ENCODE measurements at regions not wholly inside any gene's neighbourhood (a gene's known extent, or its start where the extent isn't known, plus 50 kb on each side); places are given as distances from the start of the nearest gene placed in this dataset.

DNA sequence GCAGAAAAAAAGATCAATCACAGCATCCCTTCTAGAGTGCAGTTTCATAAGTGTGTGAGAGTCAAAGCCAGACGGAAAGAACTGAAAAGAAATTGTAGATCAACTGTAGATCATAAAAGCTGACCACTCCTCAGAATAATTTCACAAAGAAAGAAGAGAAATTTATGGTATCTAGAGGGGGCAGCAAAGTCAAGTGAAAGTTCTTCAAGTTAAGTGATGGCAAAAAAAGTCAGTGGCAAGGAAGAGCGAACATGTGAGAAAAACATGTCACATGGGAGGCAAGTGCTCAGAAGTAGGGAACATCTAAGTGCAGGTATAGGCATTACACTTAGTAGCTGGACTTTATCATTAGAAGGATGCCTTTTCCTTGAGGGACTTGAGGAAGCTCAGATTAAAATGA, 245.1 kb upstream of the ISL1 start:
- Histone ChIP-seq H3F3A (ENCODE audit: insufficient read depth, low read length) (no peaks in the 10 kb centered on the region), H3K36me3 (ENCODE audit: insufficient read depth, low read length) (no peaks in the 10 kb centered on the region), H3K4me2 (ENCODE audit: low read length) (no peak overlapping the region), H3K27me3 (ENCODE audit: insufficient read depth, low read length) (no peaks in the 10 kb centered on the region), H3K9me2 (ENCODE audit: low read depth, low read length) (no peaks in the 10 kb centered on the region), H3K27ac (ENCODE audit: low read depth, low read length, poor library complexity, severe bottlenecking) (no peak overlapping the region), H4K20me1 (ENCODE audit: insufficient read depth, low read length) (no peaks in the 10 kb centered on the region), H3K9me3 (ENCODE audit: low read length) (no peaks in the 10 kb centered on the region), H3K9ac (ENCODE audit: low read length) (no peak overlapping the region), H2AFZ (ENCODE audit: low read length) (no peak overlapping the region), H3K4me1 (ENCODE audit: insufficient read depth, low read length, severe bottlenecking) (no peaks in the 10 kb centered on the region), H3K4me3 (ENCODE audit: low read depth, low read length, poor library complexity, severe bottlenecking) (no peak overlapping the region), H3K79me2 (ENCODE audit: insufficient read depth, low read length) (no peaks in the 10 kb centered on the region)
- TF ChIP-seq CTCF (IDR thresholded peaks at IDR 0.05; ENCODE audit: low read length), result no peak
- TF ChIP-seq EZH2 (IDR thresholded peaks at IDR 0.05; ENCODE audit: borderline replicate concordance, low read length), result no peak

DNA sequence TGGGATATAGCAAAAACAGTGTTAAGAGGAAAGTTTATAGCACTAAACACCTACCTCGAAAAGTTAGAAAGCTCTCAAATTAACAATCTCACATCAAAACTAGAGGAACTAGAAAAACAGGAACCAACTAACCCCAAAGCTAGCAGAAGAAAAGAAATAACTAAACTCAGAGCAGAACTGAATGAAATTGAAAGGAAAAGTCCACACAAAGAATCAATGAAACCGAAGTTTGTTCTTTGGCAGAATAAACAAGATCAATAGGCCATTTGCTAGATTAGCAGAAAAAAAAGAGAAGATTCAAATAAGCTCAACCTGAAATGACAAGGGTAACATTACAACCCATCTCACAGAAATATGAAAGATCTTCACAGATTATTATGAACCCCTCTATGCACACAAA, 234.8 kb upstream of the ISL1 start:
- no peaks in the 10 kb centered on the region for H3K9me2 ChIP-seq (ENCODE audit: low read depth, low read length)
- no peak overlapping the region for H3K27ac ChIP-seq (ENCODE audit: low read depth, low read length, poor library complexity, severe bottlenecking)
- no peaks in the 10 kb centered on the region for H4K20me1 ChIP-seq (ENCODE audit: insufficient read depth, low read length)
- no peak overlapping the region for H3K4me2 ChIP-seq (ENCODE audit: low read length)
- no peak overlapping the region for H2AFZ ChIP-seq (ENCODE audit: low read length)
- no peaks in the 10 kb centered on the region for H3K27me3 ChIP-seq (ENCODE audit: insufficient read depth, low read length)
- H3K9me3 ChIP-seq (ENCODE audit: low read length), result no peaks in the 10 kb centered on the region
- no peaks in the 10 kb centered on the region for H3F3A ChIP-seq (ENCODE audit: insufficient read depth, low read length)
- H3K4me1 ChIP-seq (ENCODE audit: insufficient read depth, low read length, severe bottlenecking), result no peaks in the 10 kb centered on the region
- H3K36me3 ChIP-seq (ENCODE audit: insufficient read depth, low read length), result no peaks in the 10 kb centered on the region
- no peak for TF ChIP-seq CTCF (IDR thresholded peaks at IDR 0.05; ENCODE audit: low read length)
- no peak for TF ChIP-seq EZH2 (IDR thresholded peaks at IDR 0.05; ENCODE audit: borderline replicate concordance, low read length)
- H3K4me3 ChIP-seq (ENCODE audit: low read depth, low read length, poor library complexity, severe bottlenecking), result no peak overlapping the region
- H3K9ac ChIP-seq (ENCODE audit: low read length), result no peak overlapping the region
- no peaks in the 10 kb centered on the region for H3K79me2 ChIP-seq (ENCODE audit: insufficient read depth, low read length)

DNA sequence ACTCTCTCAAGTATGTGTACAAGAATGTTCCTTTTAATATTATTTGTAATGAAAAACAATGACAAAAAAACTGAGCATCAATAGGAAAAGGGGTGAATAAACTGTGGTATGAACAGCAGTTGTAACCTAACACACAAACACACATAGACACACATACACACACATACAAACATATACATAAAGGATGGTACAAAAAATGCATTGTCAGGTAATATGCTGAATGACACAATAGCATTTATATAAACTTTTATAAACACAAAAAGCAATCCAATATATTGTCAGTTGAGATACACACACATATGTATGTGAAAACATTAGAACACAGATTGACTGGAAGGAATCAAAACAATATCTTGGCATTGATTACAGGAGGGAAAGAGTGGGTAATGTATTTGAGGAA, 227.0 kb upstream of the ISL1 start:
- no peak overlapping the region for H3K4me3 ChIP-seq (ENCODE audit: low read depth, low read length, poor library complexity, severe bottlenecking)

More for the DNA sequence above, 227.0 kb upstream of the ISL1 start:
- Histone ChIP-seq H3K79me2 (ENCODE audit: insufficient read depth, low read length) (no peaks in the 10 kb centered on the region), H3K4me1 (ENCODE audit: insufficient read depth, low read length, severe bottlenecking) (no peaks in the 10 kb centered on the region), H2AFZ (ENCODE audit: low read length) (no peak overlapping the region), H3K9ac (ENCODE audit: low read length) (no peak overlapping the region), H3K9me2 (ENCODE audit: low read depth, low read length) (no peaks in the 10 kb centered on the region), H3K36me3 (ENCODE audit: insufficient read depth, low read length) (no peaks in the 10 kb centered on the region), H3K27ac (ENCODE audit: low read depth, low read length, poor library complexity, severe bottlenecking) (no peak overlapping the region), H3K27me3 (ENCODE audit: insufficient read depth, low read length) (no peaks in the 10 kb centered on the region), H4K20me1 (ENCODE audit: insufficient read depth, low read length) (no peaks in the 10 kb centered on the region), H3F3A (ENCODE audit: insufficient read depth, low read length) (no peaks in the 10 kb centered on the region), H3K9me3 (ENCODE audit: low read length) (no peaks in the 10 kb centered on the region), H3K4me2 (ENCODE audit: low read length) (no peak overlapping the region)
- no peak for TF ChIP-seq CTCF (IDR thresholded peaks at IDR 0.05; ENCODE audit: low read length)
